ENCODE measurements at regions not wholly inside any gene's neighbourhood (a gene's known extent, or its start where the extent isn't known, plus 50 kb on each side); places are given as distances from the start of the nearest gene placed in this dataset.

GRCh38 chr21:43348170-43348766 is 78.7 kb downstream of the SIK1 start:
- no peak for DNase-seq

DNA sequence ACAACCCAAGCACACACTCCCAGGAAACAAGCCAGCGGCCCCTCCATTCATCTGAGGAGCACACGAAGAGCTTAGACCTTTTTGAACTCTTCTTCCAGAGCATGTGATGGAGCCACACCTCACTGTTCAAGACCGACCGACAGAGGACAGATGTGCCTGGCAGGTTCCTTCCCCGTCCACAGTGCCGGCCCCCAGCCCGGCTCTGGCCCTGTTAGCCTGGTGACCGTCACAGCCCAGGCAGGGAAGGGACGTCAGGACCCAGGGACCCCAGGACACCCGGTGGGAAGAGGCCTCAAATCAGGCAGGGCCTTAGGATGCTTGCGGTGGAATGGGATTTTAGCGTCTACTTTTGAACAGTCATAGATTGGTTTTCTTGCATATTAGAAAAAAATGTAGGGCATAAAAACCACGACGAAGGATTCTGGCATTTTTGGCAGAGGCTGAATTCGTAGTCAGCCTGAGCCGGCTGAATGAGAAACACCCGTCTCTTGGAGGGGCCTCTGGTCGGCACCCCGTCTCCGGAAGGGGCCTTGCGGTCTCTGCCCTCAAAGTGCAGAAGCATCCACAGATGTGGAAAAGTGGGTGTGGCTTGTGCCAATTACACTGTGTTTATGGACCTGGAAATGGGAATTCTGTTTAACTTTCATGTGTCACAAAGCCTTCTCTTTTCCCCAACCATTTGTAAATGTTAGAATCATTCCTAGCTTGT is 79.3 kb downstream of the SIK1 start:
- no peak for DNase-seq

- DNase-seq, result no peak
Measured at GRCh38 chr21:43346551-43346950, 80.4 kb downstream of the SIK1 start.

- DNase-seq, result no peak
Measured at GRCh38 chr21:43345746-43346409, 81.1 kb downstream of the SIK1 start.

DNA sequence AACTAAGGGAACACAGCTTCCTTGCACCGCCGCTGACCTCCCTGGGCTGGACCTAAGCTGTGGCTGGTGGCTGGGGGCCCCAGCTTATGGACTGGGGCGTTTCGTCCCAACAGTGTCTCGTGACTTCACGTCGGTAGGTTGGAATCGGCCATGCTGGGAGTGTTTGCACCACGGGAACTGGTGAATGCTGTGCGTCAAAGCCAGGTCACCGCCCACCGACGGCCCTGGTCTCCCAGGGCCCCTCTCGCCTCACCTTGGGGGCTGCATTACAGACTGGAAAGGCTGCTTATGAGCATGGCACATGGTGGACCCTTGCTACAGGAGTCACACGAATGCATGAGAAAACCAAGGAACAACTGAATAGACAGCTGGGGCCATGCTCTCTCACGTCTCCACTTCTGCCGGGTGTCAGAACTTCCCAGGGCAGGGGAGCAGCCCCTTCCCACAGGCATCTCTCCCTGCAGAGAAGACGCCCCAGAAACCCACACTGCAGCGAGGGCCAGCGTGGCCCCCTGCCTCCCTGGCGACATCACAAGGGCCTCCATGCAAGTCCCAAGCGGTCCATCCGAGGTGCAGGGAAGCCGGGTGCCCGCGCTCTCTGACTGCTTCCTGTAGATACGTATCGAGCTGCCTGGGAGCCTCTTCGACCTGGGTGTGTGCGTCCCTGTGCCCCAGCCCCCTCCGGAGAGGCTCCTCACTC is 81.7 kb downstream of the SIK1 start:
- DNase-seq, result no peak

- no peak for DNase-seq
Measured at GRCh38 chr21:43343992-43344886, 82.7 kb downstream of the SIK1 start.

- no peak for DNase-seq
Measured at GRCh38 chr21:43343095-43343991, 83.6 kb downstream of the SIK1 start.

DNA sequence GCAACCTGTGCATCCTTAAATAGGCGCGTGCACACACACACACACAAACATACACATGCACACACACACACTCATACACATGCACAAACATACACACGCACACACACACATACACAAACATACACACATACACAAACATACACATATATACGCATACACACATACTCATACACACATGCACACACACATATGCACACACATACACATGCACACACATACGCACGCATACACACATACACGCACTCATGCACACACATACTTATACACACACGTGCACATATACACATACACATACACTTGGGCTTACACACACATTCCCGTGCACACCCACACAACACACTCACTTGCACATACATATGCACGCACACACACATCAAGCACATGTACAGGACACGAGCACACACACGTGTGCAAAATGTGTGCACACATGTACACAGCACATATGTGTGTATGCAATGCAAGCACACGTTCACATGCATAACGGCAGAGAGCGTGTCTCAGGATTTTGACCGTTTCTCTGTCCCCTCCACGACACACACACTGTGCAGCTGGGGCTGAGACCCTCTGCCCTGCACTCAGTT is 84.5 kb downstream of the SIK1 start:
- no peak for DNase-seq

- no peak for DNase-seq
Measured at GRCh38 chr21:43341378-43342161, 85.4 kb downstream of the SIK1 start.

GRCh38 chr21:43340491-43341377 is 86.2 kb downstream of the SIK1 start:
- DNase-seq, result no peak

- no peak for DNase-seq
Measured at GRCh38 chr21:43339668-43340067, 87.3 kb downstream of the SIK1 start.

DNA sequence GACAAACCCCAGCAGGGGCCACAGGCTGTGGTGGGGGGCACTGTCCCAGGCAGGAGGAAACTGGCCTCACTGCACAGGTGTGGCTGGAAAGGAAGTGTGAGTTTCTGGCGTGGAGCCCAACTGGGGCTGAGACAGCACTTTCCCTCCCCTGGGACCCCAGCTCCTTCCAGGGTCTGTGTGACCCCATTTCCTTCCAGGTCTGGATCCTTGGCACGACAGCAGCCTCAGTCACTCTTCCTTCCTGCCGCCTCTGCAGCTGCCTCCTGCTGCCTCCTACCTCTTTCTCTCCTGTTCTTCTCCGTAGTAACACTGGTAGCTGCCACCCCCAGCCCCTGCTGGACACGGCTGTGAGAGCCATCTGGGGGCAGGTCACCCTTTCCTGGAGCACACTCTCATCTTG is 88.0 kb downstream of the SIK1 start:
- DNase-seq, result no peak

DNA sequence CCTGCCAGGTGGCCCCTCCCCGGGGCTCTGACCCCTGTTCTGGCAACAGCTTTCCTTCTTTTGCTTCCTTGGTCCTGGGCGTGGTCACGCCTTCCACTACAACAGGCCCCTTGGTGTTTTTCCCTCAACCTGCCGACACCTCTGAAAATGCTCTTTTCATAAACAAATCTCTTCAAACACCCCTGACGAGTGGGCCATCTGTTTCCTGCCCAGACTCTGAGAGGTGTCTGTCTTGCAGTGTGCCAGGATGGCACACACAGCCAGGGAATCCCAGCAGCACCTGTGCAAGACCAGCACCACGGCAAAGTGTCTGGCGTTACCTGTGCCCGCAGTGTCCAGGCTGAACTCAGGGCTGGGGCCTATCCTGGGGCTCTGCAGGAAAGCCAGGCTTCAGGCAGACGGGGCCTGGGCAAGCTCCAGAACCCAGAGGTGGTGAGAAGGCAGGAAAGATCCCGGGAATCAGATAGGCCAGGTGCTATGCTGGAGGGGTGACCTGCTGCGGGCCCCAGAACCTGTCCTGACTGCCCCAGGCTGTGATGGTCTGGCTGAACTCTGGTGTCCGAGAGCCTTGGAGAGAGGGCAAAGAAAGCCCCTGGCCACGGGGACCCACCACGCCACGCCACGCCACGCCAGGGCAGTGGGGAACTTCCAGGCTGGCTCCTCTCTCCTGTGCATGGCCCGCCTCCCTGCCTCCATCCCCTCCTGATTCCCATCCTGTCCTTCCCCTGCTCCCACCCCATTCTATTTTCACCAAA is 88.9 kb downstream of the SIK1 start:
- DNase-seq, result no peak

DNA sequence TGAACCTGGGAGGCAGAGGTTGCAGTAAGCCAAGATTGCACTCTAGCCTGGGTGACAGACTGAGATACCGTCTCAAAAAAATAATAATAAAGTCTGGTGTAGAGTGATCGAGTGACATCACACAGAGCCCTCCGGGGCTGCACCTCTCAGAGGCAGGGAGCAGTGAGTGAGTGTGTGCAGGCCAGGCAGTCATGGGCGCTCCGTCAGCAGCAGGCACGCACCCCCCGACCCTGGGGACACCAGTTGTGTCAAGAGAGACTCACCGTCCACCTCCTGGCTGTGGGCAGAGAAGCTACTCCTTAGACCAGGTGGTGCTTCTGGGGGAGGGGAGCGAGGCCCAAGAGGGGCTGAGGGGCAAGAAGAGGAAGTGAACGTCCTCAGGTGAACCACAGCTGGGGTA is 91.8 kb downstream of the SIK1 start:
- no peak for DNase-seq

GRCh38 chr21:43334214-43334958 is 92.5 kb downstream of the SIK1 start:
- no peak for DNase-seq

- no peak for DNase-seq
Measured at GRCh38 chr21:43333298-43334062, 93.5 kb downstream of the SIK1 start.

- DNase-seq, result no peak
Measured at GRCh38 chr21:43332861-43333297, 94.1 kb downstream of the SIK1 start.
